Ectodermal cell (in vitro differentiated cells): ENCODE measurements at regions not wholly inside any gene's neighbourhood (a gene's known extent, or its start where the extent isn't known, plus 50 kb on each side); places are given as distances from the start of the nearest gene placed in this dataset.

Source experiments
- H3K27ac ChIP-seq: 2 replicates; pipeline ENCODE4 v1.7.0; 2013; ENCODE audit warnings: mild to moderate bottlenecking, low read depth, low read length; ENCODE audit not compliant: insufficient read depth, poor library complexity, severe bottlenecking
- H3K27me3 ChIP-seq: 2 replicates; pipeline ENCODE4 v1.7.0; 2013; ENCODE audit warnings: mild to moderate bottlenecking, low read length; ENCODE audit not compliant: insufficient read depth, control insufficient read depth, poor library complexity, severe bottlenecking
- H3K36me3 ChIP-seq: one replicate; pipeline ENCODE4 v1.7.0; 2013; ENCODE audit warnings: low read length; ENCODE audit not compliant: control insufficient read depth, insufficient read depth
- H3K4me1 ChIP-seq: one replicate; pipeline ENCODE4 v1.7.0; 2013; ENCODE audit warnings: low read length; ENCODE audit not compliant: control insufficient read depth, insufficient read depth
- H3K4me3 ChIP-seq: 2 replicates; pipeline ENCODE4 v1.7.0; 2013; ENCODE audit warnings: low read depth, low read length, control low read depth; ENCODE audit not compliant: insufficient read depth
- H3K9me3 ChIP-seq: 2 replicates; pipeline ENCODE4 v1.7.0; 2013; ENCODE audit warnings: mild to moderate bottlenecking, low read length, moderate library complexity; ENCODE audit not compliant: control insufficient read depth
- WGBS, 2 experiments: methylation state at CpG; one replicate each; pipeline ENCODE4 v1.1.7; 2013; ENCODE audit warnings: missing lambda C conversion rate in 2 of 2; 5-methylcytosine and 5-hydroxymethylcytosine counted together

DNA sequence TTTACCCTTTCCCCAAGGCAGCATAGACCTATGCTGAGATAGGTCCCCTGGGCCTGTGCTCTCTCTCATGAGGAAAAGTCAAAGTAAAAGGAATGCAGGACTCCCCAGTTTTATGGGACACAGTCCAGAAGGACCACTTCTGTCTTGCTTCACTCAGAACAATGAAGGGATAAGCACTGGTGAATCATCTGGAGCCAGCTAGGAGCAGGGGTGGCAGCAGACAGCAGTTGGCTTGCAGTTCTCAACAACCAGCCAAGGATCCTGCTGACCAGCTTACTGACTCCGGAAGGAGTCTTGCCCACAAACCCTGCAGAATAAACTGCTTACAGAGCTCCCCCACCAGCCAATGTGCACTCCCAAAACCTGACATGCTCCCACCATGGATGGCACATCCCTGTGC lies 152.1 kb upstream of the GHITM start:
- 88 to 93% methylated on average over 1 of the region's 1 CpG for WGBS, 2 experiments
- H3K27me3 ChIP-seq, result no peaks in the 10 kb centered on the region
- no peaks in the 10 kb centered on the region for H3K9me3 ChIP-seq
- no peaks in the 10 kb centered on the region for H3K36me3 ChIP-seq
- H3K4me3 ChIP-seq, result no peak overlapping the region
- H3K27ac ChIP-seq, result no peak overlapping the region
- H3K4me1 ChIP-seq, result no peaks in the 10 kb centered on the region

DNA sequence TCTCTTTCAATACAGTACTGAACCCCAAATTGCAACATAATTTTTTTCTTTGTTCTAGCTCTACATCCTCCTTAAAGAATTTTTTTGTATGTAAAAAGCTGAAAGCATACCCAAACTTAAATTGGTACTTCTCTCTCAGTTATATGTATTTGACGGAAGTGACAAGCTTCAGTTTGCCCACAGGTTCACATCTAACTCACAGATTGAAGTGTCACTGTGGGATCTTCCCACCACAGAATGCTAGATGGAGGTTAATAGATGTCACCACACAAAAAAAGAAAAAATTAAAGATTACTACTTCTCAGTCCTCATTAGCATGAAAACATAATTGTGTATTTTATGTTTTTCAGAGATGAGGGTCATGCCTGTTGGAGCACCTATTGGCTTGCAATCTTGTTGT lies 150.9 kb upstream of the GHITM start:
- H3K36me3 ChIP-seq, result no peaks in the 10 kb centered on the region
- H3K27ac ChIP-seq, result no peak overlapping the region
- H3K4me3 ChIP-seq, result no peak overlapping the region
- H3K4me1 ChIP-seq, result no peaks in the 10 kb centered on the region
- no peaks in the 10 kb centered on the region for H3K9me3 ChIP-seq
- WGBS, 2 experiments, result 92 to 100% methylated on average over 1 of the region's 1 CpG
- no peaks in the 10 kb centered on the region for H3K27me3 ChIP-seq

DNA sequence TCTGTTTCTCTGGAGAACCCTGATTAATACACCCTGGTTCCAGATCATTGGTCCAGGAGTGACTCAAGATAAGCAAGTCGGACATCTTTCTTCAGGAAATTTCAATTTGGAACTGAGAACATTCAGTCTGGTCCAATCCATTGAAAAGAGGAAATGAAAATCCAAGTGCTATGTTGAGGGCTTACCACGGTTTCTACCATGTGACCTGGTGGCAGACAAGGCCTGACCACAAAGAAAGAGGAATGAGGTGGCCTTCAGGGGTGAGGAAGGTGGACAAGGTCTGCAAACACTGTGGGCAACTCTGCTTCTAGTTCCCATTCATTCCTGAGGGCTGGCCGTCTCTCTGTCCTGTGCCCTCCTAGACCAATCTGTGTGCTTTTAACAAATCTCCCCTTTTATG lies 149.2 kb upstream of the GHITM start:
- Histone ChIP-seq H3K4me1 (no peaks in the 10 kb centered on the region), H3K36me3 (no peaks in the 10 kb centered on the region), H3K27ac (no peak overlapping the region), H3K27me3 (no peaks in the 10 kb centered on the region), H3K9me3 (no peaks in the 10 kb centered on the region), H3K4me3 (no peak overlapping the region)
- WGBS, 2 experiments, result 90 to 91% methylated on average over 3 of the region's 3 CpGs

DNA sequence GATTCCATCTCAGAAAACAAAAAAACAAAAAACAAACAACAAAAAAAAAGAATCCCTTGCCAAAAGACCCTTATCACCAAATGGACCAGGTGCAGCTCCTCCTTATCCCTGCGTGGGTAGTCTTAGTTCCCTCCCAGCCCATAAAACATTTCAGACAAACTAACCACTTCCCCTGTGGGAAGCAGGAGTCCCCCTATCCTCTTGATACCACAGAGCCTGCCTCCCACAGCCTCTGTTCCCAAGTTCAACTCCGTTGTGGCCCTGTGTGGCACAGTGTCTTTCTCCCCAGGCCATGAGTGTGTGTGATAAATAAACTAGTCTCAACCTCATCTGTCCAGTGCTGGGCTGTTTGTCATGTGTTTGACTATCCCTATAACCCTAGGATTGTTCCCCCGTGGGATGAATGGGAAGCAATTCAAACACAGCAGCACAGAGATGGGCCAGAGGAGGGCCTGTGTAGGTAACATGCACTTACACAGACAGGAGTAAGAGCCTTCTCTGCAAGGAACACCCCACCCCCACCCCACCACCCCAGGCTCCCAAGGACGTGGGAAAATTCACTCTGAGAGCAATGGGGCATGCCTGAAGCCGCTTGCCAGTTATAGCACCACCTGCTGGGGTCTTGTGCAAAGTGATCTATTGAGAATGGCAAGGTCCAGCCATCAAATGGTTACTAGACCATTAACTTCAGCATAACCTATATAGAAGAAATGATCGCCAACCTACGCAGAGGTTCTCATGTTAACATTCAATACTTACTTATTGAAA lies 147.1 kb upstream of the GHITM start:
- no peaks in the 10 kb centered on the region for H3K27me3 ChIP-seq
- no peaks in the 10 kb centered on the region for H3K9me3 ChIP-seq
- WGBS, 2 experiments, result 62 to 67% methylated on average over 7 of the region's 7 CpGs
- H3K36me3 ChIP-seq, result no peaks in the 10 kb centered on the region
- no peak overlapping the region for H3K4me3 ChIP-seq
- no peaks in the 10 kb centered on the region for H3K4me1 ChIP-seq
- H3K27ac ChIP-seq, result no peak overlapping the region

DNA sequence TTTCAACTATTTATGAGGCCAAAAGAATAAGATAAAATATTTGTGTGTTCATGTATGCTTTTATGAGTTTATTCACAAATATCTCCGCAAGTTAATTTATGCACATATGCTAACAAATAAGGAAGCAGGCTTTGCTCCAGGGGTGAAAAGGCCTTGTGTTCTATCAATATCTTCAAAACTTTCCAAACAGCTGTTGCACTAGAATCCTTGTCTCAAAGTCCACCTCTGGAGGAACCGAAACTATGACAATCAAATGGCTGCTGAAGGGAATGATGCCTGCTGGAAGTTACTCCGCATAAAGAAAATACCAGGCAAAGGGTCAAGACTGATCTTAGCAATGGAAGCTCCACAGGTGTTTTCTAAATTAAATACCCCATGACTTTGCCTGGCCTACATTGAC lies 145.0 kb upstream of the GHITM start:
- no peaks in the 10 kb centered on the region for H3K27me3 ChIP-seq
- 95 to 99% methylated on average over 3 of the region's 3 CpGs for WGBS, 2 experiments
- H3K4me1 ChIP-seq, result no peaks in the 10 kb centered on the region
- no peaks in the 10 kb centered on the region for H3K36me3 ChIP-seq
- H3K27ac ChIP-seq, result no peak overlapping the region
- H3K4me3 ChIP-seq, result no peak overlapping the region
- no peaks in the 10 kb centered on the region for H3K9me3 ChIP-seq

DNA sequence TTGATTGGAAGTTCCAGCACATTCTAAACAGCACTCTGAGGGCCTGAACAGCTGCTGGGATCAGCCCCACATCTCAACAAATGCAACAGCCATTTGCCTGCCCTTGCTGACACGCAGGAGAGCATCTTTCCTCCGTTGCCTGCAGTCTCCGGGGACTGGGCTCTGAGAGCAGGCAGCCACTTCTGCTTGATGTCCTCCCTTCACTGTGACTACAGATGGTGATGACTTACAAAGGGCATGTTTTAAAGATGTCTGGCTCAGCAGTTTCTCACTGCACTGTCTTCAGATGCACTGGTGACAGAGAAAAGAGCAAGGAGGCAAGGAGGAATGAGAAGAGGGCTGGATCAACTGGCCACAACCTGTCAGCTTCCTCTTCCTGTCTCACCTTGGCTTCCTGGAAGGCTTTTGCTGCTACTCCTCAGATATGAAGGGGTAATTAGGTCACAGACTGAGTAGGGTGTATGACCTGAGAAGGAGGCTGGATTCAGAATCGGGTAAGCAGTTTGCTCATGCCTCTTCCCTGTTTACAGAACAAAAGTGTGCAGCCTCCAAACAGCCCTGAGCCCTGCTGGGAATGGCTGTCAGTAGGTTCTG lies 143.5 kb upstream of the GHITM start:
- H3K4me1 ChIP-seq, result no peaks in the 10 kb centered on the region
- no peaks in the 10 kb centered on the region for H3K9me3 ChIP-seq
- no peaks in the 10 kb centered on the region for H3K36me3 ChIP-seq
- 90 to 93% methylated on average over 4 of the region's 4 CpGs for WGBS, 2 experiments
- H3K27me3 ChIP-seq, result no peaks in the 10 kb centered on the region
- no peak overlapping the region for H3K4me3 ChIP-seq
- no peak overlapping the region for H3K27ac ChIP-seq

DNA sequence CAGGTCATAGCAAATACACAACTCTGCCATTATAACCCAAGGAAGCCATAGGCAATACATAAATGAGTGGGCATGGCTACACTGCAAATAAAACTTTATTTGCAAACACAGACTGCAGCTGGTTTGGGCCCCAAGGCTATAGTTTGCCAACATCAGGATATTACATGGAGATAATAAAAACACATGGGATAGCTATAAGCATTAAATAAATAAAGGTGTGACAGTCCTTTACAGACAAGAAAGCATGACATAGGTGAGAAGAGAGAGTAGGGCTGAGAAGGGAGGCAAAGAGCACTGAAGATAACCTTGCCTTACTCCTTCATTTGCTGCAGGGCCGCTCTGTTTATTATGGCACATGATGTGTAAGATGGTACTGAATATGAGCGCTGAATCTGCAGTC lies 135.1 kb upstream of the GHITM start:
- no peak overlapping the region for H3K27ac ChIP-seq
- no peaks in the 10 kb centered on the region for H3K27me3 ChIP-seq
- H3K9me3 ChIP-seq, result no peaks in the 10 kb centered on the region
- no peaks in the 10 kb centered on the region for H3K4me1 ChIP-seq
- no peaks in the 10 kb centered on the region for H3K36me3 ChIP-seq
- no peak overlapping the region for H3K4me3 ChIP-seq
- 95 to 96% methylated on average over 2 of the region's 2 CpGs for WGBS, 2 experiments

DNA sequence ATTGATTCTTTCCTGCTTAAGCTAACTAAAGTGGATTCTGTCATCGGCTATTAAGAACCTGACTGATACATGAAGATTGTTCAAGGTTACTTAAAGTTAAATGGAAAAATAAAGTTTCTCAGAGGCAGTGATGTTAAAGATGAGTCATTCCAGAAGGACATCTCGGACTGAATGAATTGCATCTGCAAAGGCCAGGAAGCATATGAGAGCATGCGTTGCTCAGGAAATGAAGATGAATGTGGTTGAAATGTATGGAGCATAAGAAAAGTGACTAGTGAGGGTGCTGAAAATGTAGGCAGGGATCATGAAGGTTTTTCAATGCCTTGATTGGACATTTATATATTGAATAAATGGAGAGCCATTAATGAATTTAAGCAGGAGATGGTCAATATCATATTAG lies 133.9 kb upstream of the GHITM start:
- H3K4me3 ChIP-seq, result no peak overlapping the region
- H3K27me3 ChIP-seq, result no peaks in the 10 kb centered on the region
- H3K9me3 ChIP-seq, result no peaks in the 10 kb centered on the region
- H3K36me3 ChIP-seq, result no peaks in the 10 kb centered on the region
- H3K4me1 ChIP-seq, result no peaks in the 10 kb centered on the region
- H3K27ac ChIP-seq, result no peak overlapping the region
- 94 to 95% methylated on average over 3 of the region's 3 CpGs for WGBS, 2 experiments

DNA sequence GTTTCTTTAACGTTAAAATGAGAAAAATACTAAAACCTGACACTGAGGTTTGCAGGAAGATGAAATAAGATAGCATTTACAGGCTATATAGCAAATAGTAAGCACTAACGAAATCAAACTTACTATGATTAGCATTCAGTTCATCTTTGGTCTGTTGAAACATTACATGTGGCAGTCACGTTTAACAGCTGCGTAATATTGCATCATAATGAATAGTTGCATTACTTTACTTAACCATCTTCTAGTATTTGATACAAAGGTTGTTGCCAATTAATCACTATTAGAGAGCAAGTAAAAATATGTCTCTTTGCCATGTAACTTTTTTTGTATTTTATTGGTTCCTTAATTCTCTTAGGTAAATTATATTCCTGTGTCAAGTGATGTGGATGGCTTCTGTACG lies 131.8 kb upstream of the GHITM start:
- H3K4me3 ChIP-seq, result no peak overlapping the region
- no peaks in the 10 kb centered on the region for H3K4me1 ChIP-seq
- 90 to 93% methylated on average over 5 of the region's 5 CpGs for WGBS, 2 experiments
- H3K27ac ChIP-seq, result no peak overlapping the region
- no peaks in the 10 kb centered on the region for H3K36me3 ChIP-seq
- H3K27me3 ChIP-seq, result no peaks in the 10 kb centered on the region
- H3K9me3 ChIP-seq, result no peaks in the 10 kb centered on the region

DNA sequence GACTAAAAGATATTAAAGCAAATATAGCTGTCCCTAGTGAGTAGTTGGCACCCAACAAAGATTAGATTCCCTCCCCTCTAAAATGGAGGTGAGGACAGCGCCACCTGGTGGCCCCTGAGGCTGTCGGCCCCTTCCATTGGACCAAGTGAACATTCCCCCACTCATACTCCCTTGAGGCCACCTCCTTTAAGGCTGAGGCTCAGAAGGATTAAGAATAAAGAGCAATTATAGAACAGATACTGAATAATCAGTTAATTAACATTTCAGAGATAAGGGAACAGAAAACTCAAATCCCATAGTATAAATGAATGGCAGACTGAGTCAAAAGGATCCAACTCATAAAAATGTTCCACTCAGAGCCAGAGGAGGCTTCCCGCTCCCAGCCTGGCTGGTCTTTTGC lies 130.4 kb upstream of the GHITM start:
- Histone ChIP-seq H3K27me3 (no peaks in the 10 kb centered on the region), H3K4me1 (no peaks in the 10 kb centered on the region), H3K4me3 (no peak overlapping the region), H3K9me3 (no peaks in the 10 kb centered on the region), H3K36me3 (no peaks in the 10 kb centered on the region), H3K27ac (no peak overlapping the region)
- WGBS, 2 experiments, result 42 to 48% methylated on average over 3 of the region's 3 CpGs
